Retinal pigment epithelial cell (primary cell): ENCODE measurements at regions not wholly inside any gene's neighbourhood (a gene's known extent, or its start where the extent isn't known, plus 50 kb on each side); places are given as distances from the start of the nearest gene placed in this dataset.

Source experiments
- DNase-seq: peaks from one replicate; pipeline ENCODE4 v3.0.0-alpha.2; 2010; ENCODE audit warnings: low read depth
- H3K4me3 ChIP-seq: 2 replicates; pipeline ENCODE4 v1.5.1; 2011; ENCODE audit warnings: mild to moderate bottlenecking, low read length, control low read depth, moderate library complexity
- TF ChIP-seq, protein P1 (sequence below): conservative IDR thresholded peaks from 2 replicates; pipeline ENCODE4 v1.5.1; 2011; ENCODE audit warnings: low read depth, low read length, control low read depth, inconsistent platforms

DNA sequence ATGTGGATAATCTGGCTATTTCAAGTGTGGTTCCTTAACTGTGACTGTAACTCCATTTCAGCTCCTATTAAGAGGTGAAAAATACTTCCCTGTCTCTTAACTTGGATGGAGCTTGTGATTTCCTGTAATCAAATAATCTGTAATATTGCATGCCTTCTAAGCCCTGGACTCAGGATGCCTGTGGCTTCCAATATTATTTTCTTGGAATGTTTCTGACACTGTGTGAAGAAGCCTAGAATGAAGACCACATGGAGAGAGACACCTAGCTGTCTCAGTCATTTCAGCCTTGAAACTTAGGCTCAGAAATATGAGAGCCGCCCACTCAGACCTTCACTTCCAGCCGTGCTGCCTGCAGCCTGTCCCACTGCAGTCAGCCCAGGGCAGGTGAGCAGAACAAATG lies 544.3 kb downstream of the TRIML1 start:
- TF ChIP-seq, protein P1, sequence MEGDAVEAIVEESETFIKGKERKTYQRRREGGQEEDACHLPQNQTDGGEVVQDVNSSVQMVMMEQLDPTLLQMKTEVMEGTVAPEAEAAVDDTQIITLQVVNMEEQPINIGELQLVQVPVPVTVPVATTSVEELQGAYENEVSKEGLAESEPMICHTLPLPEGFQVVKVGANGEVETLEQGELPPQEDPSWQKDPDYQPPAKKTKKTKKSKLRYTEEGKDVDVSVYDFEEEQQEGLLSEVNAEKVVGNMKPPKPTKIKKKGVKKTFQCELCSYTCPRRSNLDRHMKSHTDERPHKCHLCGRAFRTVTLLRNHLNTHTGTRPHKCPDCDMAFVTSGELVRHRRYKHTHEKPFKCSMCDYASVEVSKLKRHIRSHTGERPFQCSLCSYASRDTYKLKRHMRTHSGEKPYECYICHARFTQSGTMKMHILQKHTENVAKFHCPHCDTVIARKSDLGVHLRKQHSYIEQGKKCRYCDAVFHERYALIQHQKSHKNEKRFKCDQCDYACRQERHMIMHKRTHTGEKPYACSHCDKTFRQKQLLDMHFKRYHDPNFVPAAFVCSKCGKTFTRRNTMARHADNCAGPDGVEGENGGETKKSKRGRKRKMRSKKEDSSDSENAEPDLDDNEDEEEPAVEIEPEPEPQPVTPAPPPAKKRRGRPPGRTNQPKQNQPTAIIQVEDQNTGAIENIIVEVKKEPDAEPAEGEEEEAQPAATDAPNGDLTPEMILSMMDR: no peak
- no peak for DNase-seq
- H3K4me3 ChIP-seq: no peak overlapping the region

DNA sequence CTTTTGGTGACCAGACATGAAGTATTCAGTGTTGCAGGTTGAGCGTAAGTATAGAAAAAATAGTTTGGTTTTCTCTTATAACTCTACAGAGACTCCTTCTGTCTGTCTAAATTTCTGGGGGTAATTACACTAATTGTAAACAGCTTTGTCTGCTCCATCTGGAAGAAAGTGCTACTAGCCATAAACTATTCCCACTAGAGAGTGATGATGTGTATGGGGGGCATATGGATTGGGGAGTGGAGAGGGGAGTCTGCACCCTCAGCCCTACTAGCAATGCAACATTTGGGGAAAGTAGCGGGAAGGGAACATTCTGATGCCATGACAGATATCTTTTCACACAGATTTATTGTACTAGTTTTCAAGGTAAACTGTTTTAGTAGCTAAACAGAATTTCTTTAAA lies 549.7 kb downstream of the TRIML1 start:
- TF ChIP-seq, protein P1: no peak
- DNase-seq: no peak
- H3K4me3 ChIP-seq: no peak overlapping the region

DNA sequence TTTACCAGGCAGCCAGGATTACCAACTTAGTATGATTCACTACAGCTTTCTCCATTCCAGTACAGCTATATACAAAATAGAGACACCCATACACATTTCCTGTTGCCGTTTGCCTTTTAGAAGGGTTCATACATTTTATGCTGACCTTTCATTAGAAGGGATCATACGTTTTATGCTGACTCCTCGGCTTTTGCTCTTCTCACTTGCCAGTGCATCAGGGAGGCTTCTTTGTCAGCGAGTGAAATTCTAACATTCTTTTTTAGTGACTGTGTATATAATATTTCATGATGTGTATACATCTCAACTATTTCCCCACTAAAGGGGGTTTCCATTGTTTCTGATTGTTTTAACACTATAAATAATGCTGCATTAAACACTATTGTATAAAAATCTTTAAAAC lies 552.6 kb downstream of the TRIML1 start:
- TF ChIP-seq, protein P1: no peak

GRCh38 chr4:188695261-188695660 lies 556.0 kb downstream of the TRIML1 start:
- DNase-seq: no peak
- H3K4me3 ChIP-seq: no peak overlapping the region
- TF ChIP-seq, protein P1: no peak

More for the DNA sequence above, 552.6 kb downstream of the TRIML1 start:
- H3K4me3 ChIP-seq: no peak overlapping the region
- no peak for DNase-seq

GRCh38 chr4:188697243-188697642 lies 558.0 kb downstream of the TRIML1 start:
- TF ChIP-seq, protein P1: no peak
- H3K4me3 ChIP-seq: no peak overlapping the region
- no peak for DNase-seq

DNA sequence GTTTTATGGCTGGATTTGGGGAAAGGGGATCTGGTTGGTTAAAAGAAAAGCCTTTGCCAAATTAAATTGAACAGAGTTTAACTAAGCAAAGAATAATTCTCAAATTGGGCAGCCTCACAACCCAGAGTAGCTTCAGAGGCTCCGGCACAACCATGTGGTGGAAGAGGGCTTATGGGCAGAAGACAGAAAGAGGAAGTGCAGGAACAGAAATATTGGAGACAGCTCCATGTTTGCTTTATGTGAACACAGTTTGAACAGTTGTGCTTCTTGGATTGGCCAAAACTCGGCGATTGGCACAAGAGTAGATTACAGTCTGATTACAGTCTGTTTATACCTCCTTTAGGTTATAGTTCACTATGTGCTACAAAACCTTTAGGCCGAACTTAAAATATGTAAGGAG lies 562.7 kb downstream of the TRIML1 start:
- TF ChIP-seq, protein P1: no peak
- DNase-seq: no peak
- H3K4me3 ChIP-seq: no peak overlapping the region

- DNase-seq: no peak
- TF ChIP-seq, protein P1: no peak
- no peak overlapping the region for H3K4me3 ChIP-seq
These were observed 565.0 kb downstream of the TRIML1 start for GRCh38 chr4:188704288-188704687.
